Vagina (tissue), 2 donors: ENCODE measurements at regions not wholly inside any gene's neighbourhood (a gene's known extent, or its start where the extent isn't known, plus 50 kb on each side); places are given as distances from the start of the nearest gene placed in this dataset.

Experiments used
- DNase-seq, 2 donors: peaks; one replicate each; pipeline ENCODE4 v3.0.0-alpha.2; 2017; ENCODE audit errors: extremely low spot score in 2 of 2
- H3K27ac ChIP-seq: fragments of 200-600 bp; sonication (generic); one replicate; pipeline ENCODE4 v1.5.1; 2019
- H3K27me3 ChIP-seq: fragments of 200-600 bp; sonication (generic); one replicate; pipeline ENCODE4 v1.5.1; 2019
- H3K36me3 ChIP-seq, 2 donors: fragments of 200-600 bp; sonication (generic); one replicate each; pipeline ENCODE4 v1.5.1; 2017 to 2019
- H3K4me1 ChIP-seq: fragments of 200-600 bp; sonication (generic); one replicate; pipeline ENCODE4 v1.5.1; 2019
- H3K4me3 ChIP-seq, 2 donors: fragments of 200-600 bp; sonication (generic); 1 replicate in 1 of 2; 2 replicates in 1 of 2; pipeline ENCODE4 v1.5.1; 2016 to 2019
- H3K9me3 ChIP-seq: fragments of 200-600 bp; sonication (generic); one replicate; pipeline ENCODE4 v1.5.1; 2019
- POLR2A ChIP-seq, 2 donors: fragments of 450-650 bp; IDR thresholded peaks; one replicate each; pipeline ENCODE4 v1.6.1; 2017; ENCODE audit warnings: antibody characterized with exemption in 2 of 2, mild to moderate bottlenecking in 2 of 2, moderate library complexity in 2 of 2
- POLR2AphosphoS5 ChIP-seq, 2 donors: sonication (generic); formaldehyde crosslinking; IDR thresholded peaks; one replicate each; pipeline ENCODE4 v1.9.0; 2017; ENCODE audit warnings: antibody characterized with exemption in 2 of 2, mild to moderate bottlenecking in 2 of 2, low read depth in 1 of 2; ENCODE audit not compliant: insufficient read depth in 1 of 2
- intact Hi-C: fragments of 100-400 bp; cut with DNase I; formaldehyde crosslinking; loops from one replicate; pipeline ENCODE4 v1.15.1; 2023
- TF ChIP-seq, protein P1 (sequence below), 3 experiments: fragments of 450-650 bp in 2 of 3; fragments of 200-600 bp in 1 of 3; sonication (generic) in 1 of 3; IDR thresholded peaks; one replicate each; pipeline ENCODE4 v1.5.1; 2017 to 2019; ENCODE audit warnings: antibody characterized with exemption in 3 of 3, mild to moderate bottlenecking in 2 of 3, moderate library complexity in 2 of 3

DNA sequence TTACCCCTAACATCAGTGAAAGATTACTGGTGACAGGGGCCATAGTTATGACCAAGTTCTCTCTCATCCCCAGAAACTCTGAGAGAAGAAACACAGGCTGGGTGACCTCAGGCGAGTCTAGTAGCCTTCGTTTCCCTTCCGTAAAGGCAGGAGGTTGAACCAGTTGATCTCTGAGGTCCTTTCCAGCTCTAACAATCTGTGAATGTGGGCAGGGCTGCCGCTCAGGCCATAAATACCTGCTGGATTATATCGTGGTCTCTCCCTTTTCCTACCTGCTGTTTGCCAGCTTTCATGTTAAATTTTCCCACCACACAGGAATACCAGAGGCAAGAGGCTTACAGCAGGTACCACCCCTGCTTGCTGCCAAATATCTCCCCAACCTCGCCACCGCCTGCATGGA, 357.5 kb downstream of the SH3GL2 start:
- no peak overlapping the region for H3K27ac ChIP-seq
- intact Hi-C loops, result no loop called here
- H3K36me3 ChIP-seq, result no peaks in the 10 kb centered on the region
- no peaks in the 10 kb centered on the region for H3K9me3 ChIP-seq
- no peaks in the 10 kb centered on the region for H3K27me3 ChIP-seq
- no peak overlapping the region for H3K4me3 ChIP-seq
- no peak for DNase-seq
- no peaks in the 10 kb centered on the region for H3K4me1 ChIP-seq
- TF ChIP-seq POLR2A (IDR thresholded peaks at IDR 0.05) (no peak), POLR2AphosphoS5 (IDR thresholded peaks at IDR 0.05; ENCODE audit: insufficient read depth in 1 of 2, low read depth in 1 of 2) (no peak)
- TF ChIP-seq, protein P1, sequence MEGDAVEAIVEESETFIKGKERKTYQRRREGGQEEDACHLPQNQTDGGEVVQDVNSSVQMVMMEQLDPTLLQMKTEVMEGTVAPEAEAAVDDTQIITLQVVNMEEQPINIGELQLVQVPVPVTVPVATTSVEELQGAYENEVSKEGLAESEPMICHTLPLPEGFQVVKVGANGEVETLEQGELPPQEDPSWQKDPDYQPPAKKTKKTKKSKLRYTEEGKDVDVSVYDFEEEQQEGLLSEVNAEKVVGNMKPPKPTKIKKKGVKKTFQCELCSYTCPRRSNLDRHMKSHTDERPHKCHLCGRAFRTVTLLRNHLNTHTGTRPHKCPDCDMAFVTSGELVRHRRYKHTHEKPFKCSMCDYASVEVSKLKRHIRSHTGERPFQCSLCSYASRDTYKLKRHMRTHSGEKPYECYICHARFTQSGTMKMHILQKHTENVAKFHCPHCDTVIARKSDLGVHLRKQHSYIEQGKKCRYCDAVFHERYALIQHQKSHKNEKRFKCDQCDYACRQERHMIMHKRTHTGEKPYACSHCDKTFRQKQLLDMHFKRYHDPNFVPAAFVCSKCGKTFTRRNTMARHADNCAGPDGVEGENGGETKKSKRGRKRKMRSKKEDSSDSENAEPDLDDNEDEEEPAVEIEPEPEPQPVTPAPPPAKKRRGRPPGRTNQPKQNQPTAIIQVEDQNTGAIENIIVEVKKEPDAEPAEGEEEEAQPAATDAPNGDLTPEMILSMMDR (IDR thresholded peaks at IDR 0.05), result no peak

DNA sequence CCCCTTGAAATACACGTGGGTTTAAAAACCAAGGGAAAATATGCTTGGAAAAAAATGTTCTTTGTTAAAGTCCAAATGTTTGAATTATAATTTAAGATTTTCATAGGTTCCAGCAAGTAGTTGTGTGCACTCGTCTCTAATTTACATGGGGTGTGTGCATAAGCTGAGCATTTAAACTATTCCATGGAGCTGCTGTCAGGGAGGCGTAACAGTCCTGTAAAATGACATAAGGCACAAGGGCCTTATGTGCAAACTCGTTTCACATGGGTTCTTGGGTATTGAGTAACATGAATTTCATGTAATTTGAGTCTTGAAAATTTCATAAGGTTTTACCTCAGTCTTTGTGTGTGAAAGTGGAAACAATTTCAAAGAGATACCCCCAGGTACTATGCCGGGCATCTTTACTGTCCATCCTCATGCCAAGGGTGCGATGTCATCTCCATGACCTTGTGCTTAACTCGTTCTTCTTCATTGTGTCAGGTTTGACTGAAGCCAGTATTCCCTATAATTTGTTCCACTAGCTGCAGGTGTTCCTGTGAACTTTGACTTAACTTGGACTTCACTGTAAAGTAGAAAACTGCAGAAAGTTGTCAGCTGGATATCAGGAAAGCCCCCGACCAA, 359.3 kb downstream of the SH3GL2 start:
- intact Hi-C loops, result no loop called here
- H3K4me3 ChIP-seq, result no peak overlapping the region
- no peak overlapping the region for H3K27ac ChIP-seq
- no peaks in the 10 kb centered on the region for H3K36me3 ChIP-seq
- H3K9me3 ChIP-seq, result no peaks in the 10 kb centered on the region
- TF ChIP-seq POLR2A (IDR thresholded peaks at IDR 0.05) (no peak), POLR2AphosphoS5 (IDR thresholded peaks at IDR 0.05; ENCODE audit: insufficient read depth in 1 of 2, low read depth in 1 of 2) (no peak)
- TF ChIP-seq, protein P1 (IDR thresholded peaks at IDR 0.05), result no peak
- H3K27me3 ChIP-seq, result no peaks in the 10 kb centered on the region
- no peak for DNase-seq
- H3K4me1 ChIP-seq, result no peaks in the 10 kb centered on the region

DNA sequence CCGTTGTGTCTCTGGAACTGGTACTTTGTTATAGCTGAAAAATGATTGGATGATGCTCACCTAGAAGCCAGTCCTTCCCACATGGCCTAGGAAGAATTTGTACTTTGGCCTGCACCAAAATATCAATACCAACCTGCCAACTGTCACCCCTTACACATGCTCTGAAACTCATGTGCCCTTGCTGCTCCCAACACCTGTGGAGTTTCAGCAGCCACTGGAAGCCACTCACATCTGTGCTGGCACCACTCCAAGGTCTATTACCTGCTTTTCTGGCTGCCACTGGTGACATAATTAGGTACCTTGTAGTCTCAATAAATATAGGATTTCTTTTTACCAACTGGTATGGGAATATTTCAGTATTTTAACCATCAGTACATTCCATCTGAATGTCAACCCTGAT, 363.6 kb downstream of the SH3GL2 start:
- Histone ChIP-seq H3K36me3 (no peaks in the 10 kb centered on the region), H3K4me1 (no peaks in the 10 kb centered on the region), H3K27ac (no peak overlapping the region), H3K4me3 (no peak overlapping the region), H3K27me3 (no peaks in the 10 kb centered on the region), H3K9me3 (no peaks in the 10 kb centered on the region)
- DNase-seq, result no peak
- TF ChIP-seq POLR2AphosphoS5 (IDR thresholded peaks at IDR 0.05; ENCODE audit: insufficient read depth in 1 of 2, low read depth in 1 of 2) (no peak), POLR2A (IDR thresholded peaks at IDR 0.05) (no peak)
- TF ChIP-seq, protein P1 (IDR thresholded peaks at IDR 0.05), result no peak
- intact Hi-C loops, result no loop called here

DNA sequence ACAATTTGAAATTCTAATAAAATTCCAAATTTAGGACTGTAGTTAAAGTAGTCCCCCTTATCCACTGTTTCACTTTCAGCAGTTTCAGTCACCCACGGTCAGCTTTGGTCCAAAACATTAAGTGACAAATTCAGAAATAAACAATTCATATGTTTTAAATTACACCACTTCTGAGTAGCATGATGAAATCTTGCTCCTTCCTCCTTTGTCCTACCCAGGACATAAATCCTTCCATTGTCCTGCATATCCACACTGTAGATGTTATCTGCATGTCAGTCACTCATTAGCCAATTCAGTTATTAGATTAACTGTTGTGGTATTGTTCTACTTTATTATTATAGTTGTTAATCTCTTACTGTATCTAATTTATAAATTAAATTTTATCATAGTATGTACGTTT, 376.5 kb downstream of the SH3GL2 start:
- H3K27me3 ChIP-seq, result no peaks in the 10 kb centered on the region
- H3K9me3 ChIP-seq, result no peaks in the 10 kb centered on the region
- TF ChIP-seq, protein P1 (IDR thresholded peaks at IDR 0.05), result no peak
- TF ChIP-seq POLR2A (IDR thresholded peaks at IDR 0.05), result no peak
- TF ChIP-seq POLR2AphosphoS5 (IDR thresholded peaks at IDR 0.05; ENCODE audit: insufficient read depth in 1 of 2, low read depth in 1 of 2), result no peak
- no peak overlapping the region for H3K4me3 ChIP-seq
- intact Hi-C loops, result no loop called here
- H3K36me3 ChIP-seq, result no peaks in the 10 kb centered on the region
- H3K27ac ChIP-seq, result no peak overlapping the region
- no peaks in the 10 kb centered on the region for H3K4me1 ChIP-seq
- DNase-seq, result no peak

DNA sequence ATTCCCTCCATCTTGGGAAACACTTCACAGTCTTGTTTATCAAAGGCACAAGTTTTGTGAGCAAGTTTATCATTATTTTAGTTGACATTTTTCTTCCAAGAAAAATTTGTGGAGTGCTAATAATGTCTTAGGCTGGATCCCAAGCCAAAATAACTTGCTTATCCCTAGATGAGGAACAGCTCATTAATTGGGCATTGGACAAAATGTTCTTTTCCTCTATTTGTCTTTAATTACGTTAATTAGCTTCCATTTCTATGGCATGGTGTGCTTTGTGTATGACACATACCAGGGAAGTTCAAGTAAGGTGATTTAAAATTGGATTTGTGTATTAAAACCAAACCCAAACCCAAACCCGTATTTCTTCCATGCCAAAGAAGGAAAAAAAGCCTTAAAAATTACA, 379.5 kb downstream of the SH3GL2 start:
- TF ChIP-seq POLR2A (IDR thresholded peaks at IDR 0.05) (no peak), POLR2AphosphoS5 (IDR thresholded peaks at IDR 0.05; ENCODE audit: insufficient read depth in 1 of 2, low read depth in 1 of 2) (no peak)
- TF ChIP-seq, protein P1 (IDR thresholded peaks at IDR 0.05), result no peak

More for the DNA sequence above, 379.5 kb downstream of the SH3GL2 start:
- Histone ChIP-seq H3K4me1 (no peaks in the 10 kb centered on the region), H3K27me3 (no peaks in the 10 kb centered on the region), H3K9me3 (no peaks in the 10 kb centered on the region), H3K4me3 (no peak overlapping the region), H3K27ac (no peak overlapping the region), H3K36me3 (no peaks in the 10 kb centered on the region)
- DNase-seq, result no peak
- intact Hi-C loops, result no loop called here
